Fibroblast of lung (primary cell): ENCODE measurements at regions not wholly inside any gene's neighbourhood (a gene's known extent, or its start where the extent isn't known, plus 50 kb on each side); places are given as distances from the start of the nearest gene placed in this dataset.

Experiments
- DNase-seq, 2 donors: peaks; one replicate each; pipeline versions ENCODE4 v3.0.0 to v3.0.0-alpha.2; 2010; ENCODE audit warnings: low read depth in 2 of 2
- H2AFZ ChIP-seq: 2 replicates; pipeline ENCODE4 v1.5.1; 2012; ENCODE audit warnings: low read length, control low read depth, inconsistent platforms
- H3K27ac ChIP-seq: 2 replicates; pipeline ENCODE4 v1.5.1; 2011; ENCODE audit warnings: low read length, control low read depth; ENCODE audit not compliant: insufficient read depth
- H3K27me3 ChIP-seq: 2 replicates; pipeline ENCODE4 v1.5.1; 2011; ENCODE audit warnings: mild to moderate bottlenecking, low read length; ENCODE audit not compliant: control insufficient read depth, insufficient read depth
- H3K36me3 ChIP-seq: 2 replicates; pipeline ENCODE4 v1.5.1; 2011; ENCODE audit warnings: low read length; ENCODE audit not compliant: control insufficient read depth, insufficient read depth
- H3K4me1 ChIP-seq: 2 replicates; pipeline ENCODE4 v1.5.1; 2011; ENCODE audit warnings: low read length; ENCODE audit not compliant: control insufficient read depth, insufficient read depth; ENCODE audit errors: extremely low read depth
- H3K4me2 ChIP-seq: 2 replicates; pipeline ENCODE4 v1.5.1; 2011; ENCODE audit warnings: low read length, control low read depth; ENCODE audit not compliant: insufficient read depth; ENCODE audit errors: extremely low read depth
- H3K4me3 ChIP-seq, 4 experiments: fragments of 200-600 bp in 1 of 4; sonication (generic) in 1 of 4; replicated peaks in 1 of 4; 2 replicates each; pipeline ENCODE4 v1.5.1; 2011 to 2016; ENCODE audit warnings: low read length in 4 of 4, low read depth in 3 of 4, mild to moderate bottlenecking in 3 of 4, control low read depth in 2 of 4, inconsistent platforms in 1 of 4, mixed read lengths in 1 of 4; ENCODE audit not compliant: insufficient read depth in 1 of 4; ENCODE audit errors: control extremely low read depth in 1 of 4
- H3K79me2 ChIP-seq: 2 replicates; pipeline ENCODE4 v1.5.1; 2012; ENCODE audit warnings: mild to moderate bottlenecking, low read length, inconsistent platforms; ENCODE audit not compliant: control insufficient read depth, insufficient read depth
- H3K9ac ChIP-seq: 2 replicates; pipeline ENCODE4 v1.5.1; 2011; ENCODE audit warnings: mild to moderate bottlenecking, low read length, control low read depth; ENCODE audit not compliant: insufficient read depth
- H3K9me3 ChIP-seq: 2 replicates; pipeline ENCODE4 v1.5.1; 2012; ENCODE audit warnings: low read depth, low read length; ENCODE audit not compliant: control insufficient read depth, insufficient read depth
- H4K20me1 ChIP-seq: 2 replicates; pipeline ENCODE4 v1.5.1; 2011; ENCODE audit warnings: low read length; ENCODE audit not compliant: control insufficient read depth, insufficient read depth; ENCODE audit errors: extremely low read depth
- EZH2 ChIP-seq: IDR thresholded peaks from 2 replicates; pipeline ENCODE4 v1.5.1; 2012; ENCODE audit warnings: low read length, control low read depth, mild to moderate bottlenecking; ENCODE audit errors: missing control alignments
- TF ChIP-seq, protein P1 (sequence below), 2 donors: IDR thresholded peaks in 1 of 2; conservative IDR thresholded peaks in 1 of 2; 1 replicate in 1 of 2; 2 replicates in 1 of 2; pipeline ENCODE4 v1.5.1; 2011 to 2012; ENCODE audit warnings: low read length in 2 of 2, control low read depth in 1 of 2, inconsistent platforms in 1 of 2, low read depth in 1 of 2, mild to moderate bottlenecking in 1 of 2

- no peak for DNase-seq
- Histone ChIP-seq H3K27ac (no peak overlapping the region), H3K9ac (no peak overlapping the region), H3K4me1 (no peaks in the 10 kb centered on the region), H3K4me3 (no peak overlapping the region), H3K79me2 (no peaks in the 10 kb centered on the region), H3K36me3 (no peaks in the 10 kb centered on the region), H3K4me2 (no peak overlapping the region), H2AFZ (no peak overlapping the region), H4K20me1 (no peaks in the 10 kb centered on the region), H3K27me3 (no peaks in the 10 kb centered on the region), H3K9me3 (no peaks in the 10 kb centered on the region)
- no peak for TF ChIP-seq EZH2
- TF ChIP-seq, protein P1, sequence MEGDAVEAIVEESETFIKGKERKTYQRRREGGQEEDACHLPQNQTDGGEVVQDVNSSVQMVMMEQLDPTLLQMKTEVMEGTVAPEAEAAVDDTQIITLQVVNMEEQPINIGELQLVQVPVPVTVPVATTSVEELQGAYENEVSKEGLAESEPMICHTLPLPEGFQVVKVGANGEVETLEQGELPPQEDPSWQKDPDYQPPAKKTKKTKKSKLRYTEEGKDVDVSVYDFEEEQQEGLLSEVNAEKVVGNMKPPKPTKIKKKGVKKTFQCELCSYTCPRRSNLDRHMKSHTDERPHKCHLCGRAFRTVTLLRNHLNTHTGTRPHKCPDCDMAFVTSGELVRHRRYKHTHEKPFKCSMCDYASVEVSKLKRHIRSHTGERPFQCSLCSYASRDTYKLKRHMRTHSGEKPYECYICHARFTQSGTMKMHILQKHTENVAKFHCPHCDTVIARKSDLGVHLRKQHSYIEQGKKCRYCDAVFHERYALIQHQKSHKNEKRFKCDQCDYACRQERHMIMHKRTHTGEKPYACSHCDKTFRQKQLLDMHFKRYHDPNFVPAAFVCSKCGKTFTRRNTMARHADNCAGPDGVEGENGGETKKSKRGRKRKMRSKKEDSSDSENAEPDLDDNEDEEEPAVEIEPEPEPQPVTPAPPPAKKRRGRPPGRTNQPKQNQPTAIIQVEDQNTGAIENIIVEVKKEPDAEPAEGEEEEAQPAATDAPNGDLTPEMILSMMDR (conservative IDR thresholded peaks at IDR 0.05 in 1 of 2, IDR thresholded peaks at IDR 0.05 in 1 of 2; ENCODE audit: low read depth in 1 of 2, low read length in 2 of 2), result no peak
Observed at GRCh38 chr4:138935135-138935807, 80.3 kb upstream of the NOCT start.

- Histone ChIP-seq H3K27me3 (no peaks in the 10 kb centered on the region), H3K4me1 (no peaks in the 10 kb centered on the region), H3K4me3 (no peak overlapping the region), H3K9ac (no peak overlapping the region), H3K27ac (no peak overlapping the region), H2AFZ (no peak overlapping the region), H3K9me3 (no peaks in the 10 kb centered on the region), H3K79me2 (no peaks in the 10 kb centered on the region), H3K4me2 (no peak overlapping the region), H4K20me1 (no peaks in the 10 kb centered on the region), H3K36me3 (no peaks in the 10 kb centered on the region)
- TF ChIP-seq, protein P1 (conservative IDR thresholded peaks at IDR 0.05 in 1 of 2, IDR thresholded peaks at IDR 0.05 in 1 of 2; ENCODE audit: low read depth in 1 of 2, low read length in 2 of 2), result no peak
- no peak for TF ChIP-seq EZH2
- DNase-seq, result peak; percentile 42 to 45
Observed at GRCh38 chr4:138927072-138927471, 88.5 kb upstream of the NOCT start.

DNA sequence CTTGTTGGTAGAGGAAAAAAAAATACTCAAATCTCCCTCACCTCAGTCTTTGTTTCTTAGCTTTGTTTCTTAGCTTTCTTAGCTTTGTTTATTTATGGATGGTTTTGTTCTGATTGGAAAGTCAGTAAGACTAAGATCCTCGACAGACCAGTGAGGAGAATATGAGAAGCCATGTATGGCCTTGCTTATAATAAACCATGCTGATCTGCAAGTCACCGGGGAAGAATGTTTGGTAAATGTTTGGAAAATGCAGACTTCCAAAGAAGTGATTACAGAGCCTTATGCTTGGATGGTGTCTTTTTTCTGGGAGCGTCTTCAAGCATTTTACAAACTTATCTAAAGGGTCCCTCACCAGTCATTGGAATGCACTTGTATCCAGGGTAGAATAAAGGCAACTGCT lies 90.1 kb upstream of the NOCT start:
- no peak overlapping the region for H3K9ac ChIP-seq
- H3K4me2 ChIP-seq, result no peak overlapping the region
- H3K36me3 ChIP-seq, result no peaks in the 10 kb centered on the region
- peak in 1 of 2 donors; percentile 8 for DNase-seq
- peaks cover under 1% of the 10 kb centered on the region for H3K27me3 ChIP-seq
- H2AFZ ChIP-seq, result no peak overlapping the region
- no peak overlapping the region for H3K27ac ChIP-seq
- no peaks in the 10 kb centered on the region for H3K9me3 ChIP-seq
- no peaks in the 10 kb centered on the region for H3K4me1 ChIP-seq
- no peak overlapping the region for H3K4me3 ChIP-seq
- H4K20me1 ChIP-seq, result no peaks in the 10 kb centered on the region
- H3K79me2 ChIP-seq, result no peaks in the 10 kb centered on the region
- TF ChIP-seq, protein P1 (conservative IDR thresholded peaks at IDR 0.05 in 1 of 2, IDR thresholded peaks at IDR 0.05 in 1 of 2; ENCODE audit: low read depth in 1 of 2, low read length in 2 of 2), result no peak
- TF ChIP-seq EZH2, result no peak
